Occipital lobe (tissue), 1 donor: ENCODE measurements at regions not wholly inside any gene's neighbourhood (a gene's known extent, or its start where the extent isn't known, plus 50 kb on each side); places are given as distances from the start of the nearest gene placed in this dataset.

Experiments
- DNase-seq: peaks from one replicate; lab custom pipeline; 2025; lab: John Stamatoyannopoulos, UW

GRCh38 chr18:42268186-42268725, 313.2 kb downstream of the PIK3C3 start:
- no peak for DNase-seq

- no peak for DNase-seq
Observed at GRCh38 chr18:42268798-42269197, 313.8 kb downstream of the PIK3C3 start.

- DNase-seq, result no peak
Observed at GRCh38 chr18:42271647-42272414, 316.8 kb downstream of the PIK3C3 start.

- DNase-seq, result no peak
Observed at GRCh38 chr18:42274488-42275137, 319.6 kb downstream of the PIK3C3 start.

- no peak for DNase-seq
Observed at GRCh38 chr18:42275138-42275535, 320.1 kb downstream of the PIK3C3 start.

- DNase-seq, result no peak
Observed at GRCh38 chr18:42275949-42276730, 321.1 kb downstream of the PIK3C3 start.

- no peak for DNase-seq
Observed at GRCh38 chr18:42281124-42281523, 326.1 kb downstream of the PIK3C3 start.

GRCh38 chr18:42281851-42282250, 326.8 kb downstream of the PIK3C3 start:
- DNase-seq, result no peak

- DNase-seq, result no peak
Observed at GRCh38 chr18:42287047-42287446, 332.0 kb downstream of the PIK3C3 start.

GRCh38 chr18:42288129-42288528, 333.1 kb downstream of the PIK3C3 start:
- no peak for DNase-seq

- no peak for DNase-seq
Observed at GRCh38 chr18:42289526-42289925, 334.5 kb downstream of the PIK3C3 start.

- no peak for DNase-seq
Observed at GRCh38 chr18:42290318-42291307, 335.6 kb downstream of the PIK3C3 start.

GRCh38 chr18:42292654-42293053, 337.6 kb downstream of the PIK3C3 start:
- no peak for DNase-seq

GRCh38 chr18:42296192-42296591, 341.2 kb downstream of the PIK3C3 start:
- no peak for DNase-seq

- no peak for DNase-seq
Observed at GRCh38 chr18:42296723-42297122, 341.7 kb downstream of the PIK3C3 start.

- peak; percentile 77 for DNase-seq
Observed at GRCh38 chr18:42298759-42299675, 344.0 kb downstream of the PIK3C3 start.

- no peak for DNase-seq
Observed at GRCh38 chr18:42305869-42306593, 351.0 kb downstream of the PIK3C3 start.

- no peak for DNase-seq
Observed at GRCh38 chr18:42306594-42306980, 351.6 kb downstream of the PIK3C3 start.

GRCh38 chr18:42310956-42311355, 355.9 kb downstream of the PIK3C3 start:
- no peak for DNase-seq
